Panc1 (cell line): ENCODE measurements at regions not wholly inside any gene's neighbourhood (a gene's known extent, or its start where the extent isn't known, plus 50 kb on each side); places are given as distances from the start of the nearest gene placed in this dataset.

Source experiments
- ATAC-seq: fragments of 200-7000 bp; cut with Tn5 transposase; 2 replicates; pipeline ENCODE4 v1.9.1; 2020; ENCODE audit warnings: mild to moderate bottlenecking, moderate library complexity
- BruUV-seq: library from RNA; stranded (reverse); fragments of 400-500 nt; replicated peaks from 2 replicates; lab custom pipeline; 2021; lab: Mats Ljungman, UMichigan
- CTCF ChIA-PET: fragments of 300-600 bp; sonication (Branson Sonifier 250); formaldehyde crosslinking; loops from one replicate; lab custom pipeline; 2022; ENCODE audit warnings: antibody characterized with exemption; lab: Charles Lee
- POLR2A ChIA-PET: fragments of 300-600 bp; sonication (Branson Sonifier 250); formaldehyde crosslinking; loops from one replicate; lab custom pipeline; 2022; ENCODE audit warnings: antibody characterized with exemption; lab: Charles Lee
- DNase-seq: peaks from one replicate; pipeline ENCODE4 v3.0.0-alpha.2; 2010; ENCODE audit warnings: low read depth, low spot score
- H3K27ac ChIP-seq: 2 replicates; pipeline ENCODE4 v1.5.1; 2011; ENCODE audit warnings: mild to moderate bottlenecking, low read length, inconsistent platforms
- H3K27me3 ChIP-seq: fragments of 200-500 bp; sonication (Bioruptor generic); 2 replicates; pipeline ENCODE4 v1.6.0; 2014; ENCODE audit warnings: low read length, inconsistent platforms; ENCODE audit not compliant: control insufficient read depth, insufficient read depth
- H3K36me3 ChIP-seq: fragments of 200-500 bp; sonication (Bioruptor generic); 2 replicates; pipeline ENCODE4 v1.5.1; 2014; ENCODE audit warnings: inconsistent platforms, mild to moderate bottlenecking, low read length, moderate library complexity; ENCODE audit not compliant: control insufficient read depth, insufficient read depth
- H3K4me1 ChIP-seq: 2 replicates; pipeline ENCODE4 v1.5.1; 2011; ENCODE audit warnings: inconsistent platforms, mild to moderate bottlenecking, low read length, moderate library complexity; ENCODE audit not compliant: control insufficient read depth, insufficient read depth
- H3K4me3 ChIP-seq, 2 experiments: 2 replicates each; pipeline ENCODE4 v1.5.1; 2011 to 2012; ENCODE audit warnings: low read depth in 2 of 2, low read length in 2 of 2, mild to moderate bottlenecking in 2 of 2, inconsistent platforms in 1 of 2, moderate library complexity in 1 of 2
- H3K9me3 ChIP-seq: fragments of 200-500 bp; sonication (Bioruptor generic); 2 replicates; pipeline ENCODE4 v1.5.1; 2014; ENCODE audit warnings: low read depth, mild to moderate bottlenecking, inconsistent platforms, low read length, moderate library complexity; ENCODE audit not compliant: control insufficient read depth, insufficient read depth
- CTCF ChIP-seq: fragments of 450-650 bp; IDR thresholded peaks from 2 replicates; pipeline ENCODE4 v1.5.1; 2017; ENCODE audit warnings: mild to moderate bottlenecking
- POLR2AphosphoS5 ChIP-seq: IDR thresholded peaks from 2 replicates; pipeline ENCODE4 v1.6.1; 2012; ENCODE audit warnings: mild to moderate bottlenecking, low read depth, low read length, moderate library complexity
- REST ChIP-seq, 2 experiments: IDR thresholded peaks; 2 replicates each; pipeline ENCODE4 v1.6.1; 2011 to 2012; ENCODE audit warnings: low read depth in 2 of 2, control low read depth in 1 of 2, low read length in 1 of 2, mild to moderate bottlenecking in 1 of 2, moderate library complexity in 1 of 2; ENCODE audit not compliant: insufficient read depth in 1 of 2
- SIN3A ChIP-seq: IDR thresholded peaks from 2 replicates; pipeline ENCODE4 v1.6.1; 2012; ENCODE audit warnings: low read depth, mild to moderate bottlenecking, low read length, moderate library complexity, borderline replicate concordance; ENCODE audit not compliant: insufficient read depth
- TCF7L2 ChIP-seq: IDR thresholded peaks from 2 replicates; pipeline ENCODE4 v1.6.1; 2011; ENCODE audit warnings: mild to moderate bottlenecking, low read depth, low read length, inconsistent platforms
- in situ Hi-C: cut with HindIII; loops from 2 replicates; pipeline ENCODE4 v1.10.0; 2016; ENCODE audit warnings: low sequenced_read_pairs, low pct_unique_long_range_greater_than_20kb
- intact Hi-C: fragments of 100-400 bp; cut with micrococcal nuclease; formaldehyde crosslinking; loops from one replicate; pipeline ENCODE4 v1.10.0; 2022; ENCODE audit not compliant: unreplicated experiment

- CTCF ChIA-PET: no interaction called here
- intact Hi-C loops: no loop called here
Observed at GRCh38 chr3:115552007-115552406, 71.3 kb upstream of the GAP43 start.

GRCh38 chr3:115553796-115554486, 69.4 kb upstream of the GAP43 start:
- TF ChIP-seq POLR2AphosphoS5 (no peak), SIN3A (no peak), REST (IDR thresholded peaks at IDR 0.05; ENCODE audit: insufficient read depth in 1 of 2, low read depth in 2 of 2, low read length in 1 of 2) (no peak), CTCF (no peak), TCF7L2 (no peak)
- in situ Hi-C loops: no loop called here
- Histone ChIP-seq H3K27ac (no peak overlapping the region), H3K27me3 (peaks cover 2% of the 10 kb centered on the region; the same call in 1 of the 2 replicates), H3K36me3 (no peaks in the 10 kb centered on the region), H3K9me3 (no peaks in the 10 kb centered on the region), H3K4me1 (no peaks in the 10 kb centered on the region), H3K4me3 (no peak overlapping the region)
- POLR2A ChIA-PET: no interaction called here
- ATAC-seq (no peak), DNase-seq (no peak)
- BruUV-seq: no TSS peak
- intact Hi-C loops: no loop called here
- CTCF ChIA-PET: no interaction called here

More at GRCh38 chr3:115552007-115552406, 71.3 kb upstream of the GAP43 start:
- Histone ChIP-seq H3K27me3 (no peaks in the 10 kb centered on the region), H3K36me3 (no peaks in the 10 kb centered on the region), H3K9me3 (no peaks in the 10 kb centered on the region), H3K27ac (no peak overlapping the region), H3K4me1 (no peaks in the 10 kb centered on the region), H3K4me3 (no peak overlapping the region)
- POLR2A ChIA-PET: no interaction called here
- BruUV-seq: no TSS peak
- in situ Hi-C loops: no loop called here
- ATAC-seq (no peak), DNase-seq (no peak)
- no peak for TF ChIP-seq TCF7L2
- no peak for TF ChIP-seq POLR2AphosphoS5
- no peak for TF ChIP-seq REST (IDR thresholded peaks at IDR 0.05; ENCODE audit: insufficient read depth in 1 of 2, low read depth in 2 of 2, low read length in 1 of 2)
- no peak for TF ChIP-seq CTCF
- no peak for TF ChIP-seq SIN3A
